BJ (cell line): ENCODE measurements at regions not wholly inside any gene's neighbourhood (a gene's known extent, or its start where the extent isn't known, plus 50 kb on each side); places are given as distances from the start of the nearest gene placed in this dataset.

Experiments used
- CTCF ChIA-PET: fragments of 350-600 bp; formaldehyde crosslinking; extraction: SDS; loops from one replicate; lab custom pipeline; 2021; ENCODE audit warnings: antibody characterized with exemption, inconsistent platforms; lab: Yijun Ruan, JAX
- POLR2A ChIA-PET: fragments of 300-600 bp; sonication (Branson Sonifier 250); formaldehyde crosslinking; extraction: SDS; loops from one replicate; lab custom pipeline; 2021; ENCODE audit warnings: antibody characterized with exemption; lab: Charles Lee
- DNase-seq: peaks from one replicate; pipeline ENCODE4 v3.0.0-alpha.2; 2011; ENCODE audit warnings: low read depth
- H3K27me3 ChIP-seq: 2 replicates; pipeline ENCODE4 v1.6.0; 2011; ENCODE audit warnings: low read length; ENCODE audit not compliant: control insufficient read depth, insufficient read depth
- H3K36me3 ChIP-seq: 2 replicates; pipeline ENCODE4 v1.5.1; 2011; ENCODE audit warnings: low read length; ENCODE audit not compliant: control insufficient read depth, insufficient read depth
- H3K4me3 ChIP-seq: 2 replicates; pipeline ENCODE4 v1.5.1; 2011; ENCODE audit warnings: low read depth, mild to moderate bottlenecking, control low read depth, low read length
- CTCF ChIP-seq: IDR thresholded peaks from 2 replicates; pipeline ENCODE4 v1.5.1; 2011; ENCODE audit warnings: low read depth, mild to moderate bottlenecking, control low read depth, inconsistent platforms, low read length, moderate library complexity; ENCODE audit not compliant: insufficient read depth

- CTCF ChIA-PET = interaction anchor here (0.7 to 1.5 kb wide), 2 partner anchors 9 to 15 kb away, joined by 3 read pairs; no protein-coding TSS in a partner anchor
- DNase-seq = no peak
- Histone ChIP-seq H3K4me3 (no peak overlapping the region), H3K27me3 (peaks cover 13% of the 10 kb centered on the region), H3K36me3 (no peaks in the 10 kb centered on the region)
- POLR2A ChIA-PET = no interaction called here
- no peak for TF ChIP-seq CTCF
Observed at GRCh38 chr2:240202586-240202985, 62.1 kb upstream of the OTOS start.

GRCh38 chr2:240203031-240203787 is 62.8 kb upstream of the OTOS start:
- POLR2A ChIA-PET = no interaction called here
- H3K27me3 ChIP-seq = peaks cover 13% of the 10 kb centered on the region
- CTCF ChIA-PET = interaction anchor here (0.7 to 1.5 kb wide), 2 partner anchors 9 to 14 kb away, joined by 3 read pairs; no protein-coding TSS in a partner anchor
- no peak overlapping the region for H3K4me3 ChIP-seq
- H3K36me3 ChIP-seq = no peaks in the 10 kb centered on the region
- TF ChIP-seq CTCF = no peak
- no peak for DNase-seq

GRCh38 chr2:240203788-240204270 is 63.4 kb upstream of the OTOS start:
- no peak for TF ChIP-seq CTCF
- ChIA-PET CTCF (interaction anchor here (1.5 kb wide), 1 partner anchor 14 kb away, joined by 3 read pairs; no protein-coding TSS in a partner anchor), POLR2A (no interaction called here)
- Histone ChIP-seq H3K36me3 (no peaks in the 10 kb centered on the region), H3K4me3 (no peak overlapping the region), H3K27me3 (peaks cover 13% of the 10 kb centered on the region)
- DNase-seq = no peak

- peaks cover 13% of the 10 kb centered on the region for H3K27me3 ChIP-seq
- CTCF ChIA-PET = interaction anchor here (1.4 to 1.5 kb wide), 2 partner anchors 13 to 60 kb away, joined by 3 read pairs; no protein-coding TSS in a partner anchor
- H3K36me3 ChIP-seq = no peaks in the 10 kb centered on the region
- POLR2A ChIA-PET = no interaction called here
- H3K4me3 ChIP-seq = no peak overlapping the region
- TF ChIP-seq CTCF = no peak
- no peak for DNase-seq
Observed at GRCh38 chr2:240204431-240205276, 64.2 kb upstream of the OTOS start.

GRCh38 chr2:240205348-240205747 is 64.9 kb upstream of the OTOS start:
- Histone ChIP-seq H3K4me3 (no peak overlapping the region), H3K27me3 (peaks cover 12% of the 10 kb centered on the region), H3K36me3 (no peaks in the 10 kb centered on the region)
- POLR2A ChIA-PET = no interaction called here
- CTCF ChIA-PET = interaction anchor here (0.6 to 1.4 kb wide), 2 partner anchors 61 to 1718 kb away, joined by 3 to 4 read pairs; no protein-coding TSS in a partner anchor
- DNase-seq = no peak
- TF ChIP-seq CTCF = no peak
